Germinal center (tissue), 1 donor: ENCODE measurements at regions not wholly inside any gene's neighbourhood (a gene's known extent, or its start where the extent isn't known, plus 50 kb on each side); places are given as distances from the start of the nearest gene placed in this dataset.

Experiments
- DNase-seq: peaks from one replicate; pipeline ENCODE4 v3.0.0; 2012; ENCODE audit warnings: mixed read lengths, low spot score

DNA sequence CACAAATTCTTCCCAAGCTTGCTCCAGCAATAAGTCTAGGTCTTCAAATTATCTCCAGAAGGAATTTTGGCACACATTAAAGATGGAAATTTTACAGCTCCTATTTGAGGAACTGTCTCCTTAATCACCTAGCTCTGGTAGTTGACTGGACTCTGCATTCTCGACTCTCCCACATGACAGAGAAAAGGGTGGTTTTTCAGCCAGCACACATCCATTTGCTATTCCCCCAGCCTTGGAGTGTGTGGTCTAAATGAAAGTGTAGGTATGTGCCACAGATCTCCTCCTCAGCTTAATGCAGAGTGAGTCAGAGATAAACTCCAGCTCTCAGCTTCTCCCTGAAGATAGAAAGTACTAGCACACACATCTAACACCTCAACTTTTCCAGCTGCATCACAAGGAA, 62.2 kb upstream of the ALCAM start:
- no peak for DNase-seq

DNA sequence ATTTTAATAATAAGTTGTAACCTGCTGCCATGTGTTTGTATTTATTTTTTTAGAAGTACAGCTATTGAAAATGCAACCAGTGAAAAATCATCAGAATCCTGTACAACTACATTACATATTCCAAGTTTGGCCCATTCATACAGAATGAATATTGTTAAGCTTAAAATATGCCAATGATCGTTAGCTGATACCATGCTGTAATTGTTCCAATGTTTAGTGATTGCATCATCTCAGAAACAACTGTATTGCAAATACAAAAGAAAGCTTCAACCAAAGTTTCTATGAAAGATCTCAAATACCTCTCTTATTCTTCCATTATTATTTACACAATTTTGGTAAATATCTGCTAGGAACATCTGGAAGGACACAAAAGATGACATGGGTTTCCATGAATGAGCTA, 51.6 kb upstream of the ALCAM start:
- DNase-seq: no peak

DNA sequence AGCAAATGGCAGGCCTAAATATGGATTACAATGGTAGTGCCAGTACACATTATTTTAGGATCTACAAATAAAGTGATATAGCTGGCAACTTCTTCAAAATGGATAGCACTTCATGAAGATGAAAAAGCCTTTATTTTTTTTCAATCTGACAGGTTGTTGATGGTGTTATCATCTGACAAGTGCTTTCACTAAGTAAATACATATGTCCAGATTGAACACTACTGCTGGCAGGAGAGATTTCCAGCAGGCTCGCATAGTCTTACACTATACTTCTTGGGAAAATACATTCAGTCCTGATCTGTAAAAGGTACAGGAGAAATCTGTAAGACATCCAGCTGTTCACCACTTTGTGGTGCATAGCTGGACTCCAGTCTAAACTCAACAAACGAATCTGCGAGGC, 50.9 kb upstream of the ALCAM start:
- no peak for DNase-seq

DNA sequence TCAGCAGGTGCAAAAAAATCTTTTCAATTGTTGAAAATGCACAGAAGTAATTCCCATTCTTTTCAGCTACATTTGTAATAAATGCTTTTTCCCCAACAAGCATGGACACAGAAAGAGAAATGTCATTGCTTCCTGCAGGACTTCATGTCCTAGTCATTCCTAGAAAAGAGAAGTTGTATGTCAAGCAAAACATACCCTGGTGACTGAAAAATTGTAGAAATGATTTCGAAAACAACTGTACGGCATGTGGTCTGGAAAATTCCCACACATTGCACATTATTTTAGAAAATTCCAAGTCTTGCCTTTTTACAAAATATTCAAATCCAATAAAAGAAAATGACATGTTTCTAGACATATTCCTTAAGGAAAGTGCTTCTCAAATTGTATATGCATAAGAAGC, 50.4 kb upstream of the ALCAM start:
- DNase-seq: no peak
